MCF 10A (cell line): ENCODE measurements at regions not wholly inside any gene's neighbourhood (a gene's known extent, or its start where the extent isn't known, plus 50 kb on each side); places are given as distances from the start of the nearest gene placed in this dataset.

Source experiments
- BruUV-seq: library from RNA; stranded (reverse); fragments of 400-500 nt; replicated peaks from 2 replicates; lab custom pipeline; 2021; lab: Mats Ljungman, UMichigan
- CTCF ChIA-PET: fragments of 300-600 bp; sonication (Branson Sonifier 250); formaldehyde crosslinking; extraction: SDS; loops from one replicate; lab custom pipeline; 2021; ENCODE audit warnings: antibody characterized with exemption, inconsistent platforms; lab: Yijun Ruan, JAX
- POLR2A ChIA-PET: fragments of 300-600, 350-650 bp; sonication (Branson Sonifier 250); formaldehyde crosslinking; extraction: SDS; loops from one replicate; lab custom pipeline; 2020; ENCODE audit warnings: antibody characterized with exemption, inconsistent platforms; lab: Yijun Ruan, JAX
- DNase-seq: peaks from one replicate; pipeline ENCODE4 v3.0.0-alpha.2; 2018; ENCODE audit not compliant: unreplicated experiment
- H3K27ac Mint-ChIP-seq: one replicate; pipeline ENCODE4 v1.8.0; 2022; ENCODE audit warnings: mild to moderate bottlenecking, low read depth, mixed read lengths; ENCODE audit not compliant: unreplicated experiment
- H3K27me3 Mint-ChIP-seq: one replicate; pipeline ENCODE4 v1.8.0; 2022; ENCODE audit warnings: mixed read lengths; ENCODE audit not compliant: insufficient read depth, unreplicated experiment
- H3K36me3 Mint-ChIP-seq: one replicate; pipeline ENCODE4 v1.8.0; 2022; ENCODE audit warnings: mild to moderate bottlenecking, moderate library complexity, mixed read lengths; ENCODE audit not compliant: insufficient read depth, unreplicated experiment
- H3K4me1 Mint-ChIP-seq: one replicate; pipeline ENCODE4 v1.8.0; 2022; ENCODE audit warnings: mixed read lengths; ENCODE audit not compliant: insufficient read depth, unreplicated experiment
- H3K4me3 Mint-ChIP-seq: one replicate; pipeline ENCODE4 v1.8.0; 2022; ENCODE audit warnings: mild to moderate bottlenecking, moderate library complexity, mixed read lengths; ENCODE audit not compliant: unreplicated experiment
- H3K9me3 Mint-ChIP-seq: one replicate; pipeline ENCODE4 v1.8.0; 2022; ENCODE audit warnings: mixed read lengths; ENCODE audit not compliant: unreplicated experiment
- CTCF ChIP-seq: fragments of 200-600 bp; IDR thresholded peaks from one replicate; pipeline ENCODE4 v1.8.0; 2022; ENCODE audit warnings: antibody characterized with exemption, mild to moderate bottlenecking; ENCODE audit not compliant: unreplicated experiment
- intact Hi-C: fragments of 100-400 bp; cut with micrococcal nuclease; formaldehyde crosslinking; loops from 2 replicates; pipeline ENCODE4 v1.14.1; 2022

DNA sequence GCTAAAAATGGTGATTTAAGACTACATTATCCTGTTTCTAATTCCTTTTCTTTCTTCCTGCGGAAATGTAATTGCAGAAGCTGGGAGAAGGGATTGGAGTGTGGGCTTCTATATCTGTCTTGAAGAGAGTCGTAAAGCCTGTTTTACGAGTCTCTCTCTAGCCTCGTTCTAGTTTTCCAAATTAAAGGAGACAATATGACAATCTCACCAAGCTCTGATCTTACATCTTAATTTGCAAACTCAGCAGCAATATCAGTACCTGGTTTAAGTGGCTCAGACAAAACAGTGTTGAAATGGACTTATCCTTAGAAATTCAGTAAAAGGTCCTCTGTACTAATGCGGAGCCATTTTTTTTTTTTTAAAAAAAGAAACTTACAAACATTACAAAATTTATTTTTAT lies 349.5 kb upstream of the HAND2 start:
- Mint-ChIP-seq H3K9me3 (no peaks in the 10 kb centered on the region), H3K36me3 (no peaks in the 10 kb centered on the region), H3K27ac (no peak overlapping the region), H3K4me3 (no peak overlapping the region), H3K27me3 (peaks cover 68% of the 10 kb centered on the region), H3K4me1 (no peaks in the 10 kb centered on the region)
- BruUV-seq, result no TSS peak
- intact Hi-C loops, result no loop called here
- POLR2A ChIA-PET, result interaction anchor here (1.0 kb wide), 1 partner anchor 11 kb away, joined by 3 read pairs; no protein-coding TSS in a partner anchor
- CTCF ChIA-PET, result interaction anchor here (1.8 kb wide), 1 partner anchor 374 kb away, joined by 5 read pairs; no protein-coding TSS in a partner anchor
- no peak for TF ChIP-seq CTCF
- DNase-seq, result no peak

GRCh38 chr4:173878701-173879100 lies 348.7 kb upstream of the HAND2 start:
- DNase-seq, result no peak

DNA sequence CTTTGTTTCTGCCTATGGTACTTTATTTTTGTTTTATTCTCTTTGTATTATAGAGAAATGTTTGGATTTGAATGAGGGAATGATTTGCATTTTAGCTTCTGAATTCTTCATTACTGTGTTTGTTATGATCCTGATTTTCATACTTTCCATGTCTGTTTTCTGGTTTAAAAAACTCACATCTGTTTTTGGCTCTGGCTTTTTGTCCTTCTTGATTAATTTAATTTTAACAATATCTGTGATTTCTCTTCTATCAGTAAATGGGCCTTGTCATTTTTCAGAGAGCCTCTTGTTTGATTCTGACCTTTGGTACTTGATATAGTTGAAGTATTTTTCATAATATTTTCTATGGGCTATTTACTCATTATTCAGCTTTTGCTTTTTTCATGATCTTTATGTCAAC lies 341.6 kb upstream of the HAND2 start:
- ChIA-PET POLR2A (no interaction called here), CTCF (interaction anchor here (0.7 kb wide), 1 partner anchor 318 kb away, joined by 3 read pairs; no protein-coding TSS in a partner anchor)
- DNase-seq, result no peak
- no peak for TF ChIP-seq CTCF
- no peaks in the 10 kb centered on the region for H3K36me3 Mint-ChIP-seq
- no peak overlapping the region for H3K4me3 Mint-ChIP-seq
- no TSS peak for BruUV-seq
- H3K27ac Mint-ChIP-seq, result no peak overlapping the region
- intact Hi-C loops, result no loop called here
- H3K27me3 Mint-ChIP-seq, result peaks cover 60% of the 10 kb centered on the region
- H3K4me1 Mint-ChIP-seq, result no peaks in the 10 kb centered on the region
- no peaks in the 10 kb centered on the region for H3K9me3 Mint-ChIP-seq

More at GRCh38 chr4:173878701-173879100, 348.7 kb upstream of the HAND2 start:
- POLR2A ChIA-PET, result interaction anchor here (1.0 kb wide), 1 partner anchor 10 kb away, joined by 3 read pairs; no protein-coding TSS in a partner anchor
- TF ChIP-seq CTCF, result no peak
- Mint-ChIP-seq H3K4me1 (no peaks in the 10 kb centered on the region), H3K27ac (no peak overlapping the region), H3K27me3 (peaks cover 74% of the 10 kb centered on the region), H3K9me3 (no peaks in the 10 kb centered on the region), H3K36me3 (no peaks in the 10 kb centered on the region), H3K4me3 (no peak overlapping the region)
- CTCF ChIA-PET, result interaction anchor here (0.7 to 1.8 kb wide), 2 partner anchors 13 to 373 kb away, joined by 3 to 5 read pairs; no protein-coding TSS in a partner anchor
- BruUV-seq, result no TSS peak
- intact Hi-C loops, result no loop called here

- TF ChIP-seq CTCF, result no peak
- CTCF ChIA-PET, result no interaction called here
- no peak overlapping the region for H3K4me3 Mint-ChIP-seq
- peaks cover 31% of the 10 kb centered on the region for H3K27me3 Mint-ChIP-seq
- H3K4me1 Mint-ChIP-seq, result no peaks in the 10 kb centered on the region
- intact Hi-C loops, result no loop called here
- no peaks in the 10 kb centered on the region for H3K9me3 Mint-ChIP-seq
- POLR2A ChIA-PET, result no interaction called here
- H3K36me3 Mint-ChIP-seq, result no peaks in the 10 kb centered on the region
- no TSS peak for BruUV-seq
- no peak for DNase-seq
- H3K27ac Mint-ChIP-seq, result no peak overlapping the region
Observed at GRCh38 chr4:173866322-173867026, 336.4 kb upstream of the HAND2 start.
